ENCODE measurements at regions not wholly inside any gene's neighbourhood (a gene's known extent, or its start where the extent isn't known, plus 50 kb on each side); places are given as distances from the start of the nearest gene placed in this dataset.

DNA sequence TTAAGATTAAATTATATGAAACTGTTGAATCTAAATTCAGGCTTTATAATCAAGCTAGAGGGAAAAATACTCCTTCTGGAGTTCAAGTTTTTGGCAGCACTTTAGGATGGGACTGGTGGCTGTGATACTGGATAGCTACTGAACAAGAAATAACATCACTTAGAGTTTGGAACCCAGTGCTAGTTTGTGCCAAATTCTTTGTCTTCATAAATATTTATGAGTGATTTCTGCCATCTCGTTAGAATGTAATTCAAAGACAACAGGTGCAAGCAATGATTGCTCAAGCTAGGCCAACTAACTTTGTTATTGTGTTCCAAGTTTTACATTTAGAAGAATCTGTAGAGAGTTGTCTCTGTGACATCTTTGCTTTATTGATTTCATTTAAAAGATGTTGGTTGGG, 417.9 kb downstream of the FAT4 start:
- POLR2A ChIA-PET: no interaction called here
- intact Hi-C loops (cut with micrococcal nuclease; ENCODE audit: unreplicated experiment) (no loop called here), in situ Hi-C loops (cut with HindIII; ENCODE audit: extremely low pct_ligation_motif_present, low pct_unique_long_range_greater_than_20kb) (no loop called here)
- no peaks in the 10 kb centered on the region for H3K9me3 ChIP-seq (ENCODE audit: low read length)
- no peak overlapping the region for H3K4me3 ChIP-seq (replicated peaks in 1 of 3; ENCODE audit: insufficient read depth in 1 of 3, low read depth in 2 of 3, low read length in 3 of 3)
- no peak overlapping the region for H2AFZ ChIP-seq (ENCODE audit: low read length)
- H3K27me3 ChIP-seq (ENCODE audit: control insufficient read depth in 1 of 2, insufficient read depth in 2 of 2, low read length in 2 of 2): no peaks in the 10 kb centered on the region
- H3K79me2 ChIP-seq (ENCODE audit: insufficient read depth, low read length): no peaks in the 10 kb centered on the region
- CTCF ChIA-PET (ENCODE audit: low intra/inter-chr PET ratio, low total read pairs): no interaction called here
- 0% methylated on average over 1 of the region's 1 CpG for WGBS (ENCODE audit: low lambda C conversion rate)
- no peak overlapping the region for H3K27ac ChIP-seq (ENCODE audit: extremely low read length, insufficient read depth, low read length)
- H3K4me2 ChIP-seq (ENCODE audit: low read depth, low read length): no peak overlapping the region
- FAIRE-seq (no peak), ATAC-seq (no peak), DNase-seq (ENCODE audit: low spot score) (no peak)
- H4K20me1 ChIP-seq (ENCODE audit: insufficient read depth, low read length): no peaks in the 10 kb centered on the region
- TF ChIP-seq FOXA3 (CRISPR knock-in tag; IDR thresholded peaks at IDR 0.05) (no peak), NBN (conservative IDR thresholded peaks at IDR 0.05) (no peak), ARID2 (CRISPR knock-in tag; IDR thresholded peaks at IDR 0.05; ENCODE audit: borderline replicate concordance) (no peak), ZBTB7B (CRISPR knock-in tag; IDR thresholded peaks at IDR 0.05) (no peak), CEBPB (IDR thresholded peaks at IDR 0.05; ENCODE audit: borderline replicate concordance, low read depth, low read length) (no peak), ZNF232 (CRISPR knock-in tag; IDR thresholded peaks at IDR 0.05; ENCODE audit: borderline replicate concordance) (no peak), ZNF230 (CRISPR knock-in tag; IDR thresholded peaks at IDR 0.05) (no peak), DNMT3B (CRISPR knock-in tag; conservative IDR thresholded peaks at IDR 0.05) (no peak), JUN (CRISPR knock-in tag; IDR thresholded peaks at IDR 0.05) (no peak), RELA (CRISPR knock-in tag; IDR thresholded peaks at IDR 0.05) (no peak), ZNF431 (CRISPR knock-in tag; IDR thresholded peaks at IDR 0.05; ENCODE audit: borderline replicate concordance, low read depth) (no peak), ELF4 (CRISPR knock-in tag; IDR thresholded peaks at IDR 0.05; ENCODE audit: borderline replicate concordance) (no peak), ZFP82 (CRISPR knock-in tag; IDR thresholded peaks at IDR 0.05; ENCODE audit: borderline replicate concordance) (no peak)
- TF ChIP-seq, protein P1, sequence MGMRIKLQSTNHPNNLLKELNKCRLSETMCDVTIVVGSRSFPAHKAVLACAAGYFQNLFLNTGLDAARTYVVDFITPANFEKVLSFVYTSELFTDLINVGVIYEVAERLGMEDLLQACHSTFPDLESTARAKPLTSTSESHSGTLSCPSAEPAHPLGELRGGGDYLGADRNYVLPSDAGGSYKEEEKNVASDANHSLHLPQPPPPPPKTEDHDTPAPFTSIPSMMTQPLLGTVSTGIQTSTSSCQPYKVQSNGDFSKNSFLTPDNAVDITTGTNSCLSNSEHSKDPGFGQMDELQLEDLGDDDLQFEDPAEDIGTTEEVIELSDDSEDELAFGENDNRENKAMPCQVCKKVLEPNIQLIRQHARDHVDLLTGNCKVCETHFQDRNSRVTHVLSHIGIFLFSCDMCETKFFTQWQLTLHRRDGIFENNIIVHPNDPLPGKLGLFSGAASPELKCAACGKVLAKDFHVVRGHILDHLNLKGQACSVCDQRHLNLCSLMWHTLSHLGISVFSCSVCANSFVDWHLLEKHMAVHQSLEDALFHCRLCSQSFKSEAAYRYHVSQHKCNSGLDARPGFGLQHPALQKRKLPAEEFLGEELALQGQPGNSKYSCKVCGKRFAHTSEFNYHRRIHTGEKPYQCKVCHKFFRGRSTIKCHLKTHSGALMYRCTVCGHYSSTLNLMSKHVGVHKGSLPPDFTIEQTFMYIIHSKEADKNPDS (CRISPR knock-in tag; IDR thresholded peaks at IDR 0.05): no peak
- TF ChIP-seq, protein P2, sequence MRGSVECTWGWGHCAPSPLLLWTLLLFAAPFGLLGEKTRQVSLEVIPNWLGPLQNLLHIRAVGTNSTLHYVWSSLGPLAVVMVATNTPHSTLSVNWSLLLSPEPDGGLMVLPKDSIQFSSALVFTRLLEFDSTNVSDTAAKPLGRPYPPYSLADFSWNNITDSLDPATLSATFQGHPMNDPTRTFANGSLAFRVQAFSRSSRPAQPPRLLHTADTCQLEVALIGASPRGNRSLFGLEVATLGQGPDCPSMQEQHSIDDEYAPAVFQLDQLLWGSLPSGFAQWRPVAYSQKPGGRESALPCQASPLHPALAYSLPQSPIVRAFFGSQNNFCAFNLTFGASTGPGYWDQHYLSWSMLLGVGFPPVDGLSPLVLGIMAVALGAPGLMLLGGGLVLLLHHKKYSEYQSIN (CRISPR knock-in tag; IDR thresholded peaks at IDR 0.05; ENCODE audit: borderline replicate concordance): no peak
- TF ChIP-seq, protein P3, sequence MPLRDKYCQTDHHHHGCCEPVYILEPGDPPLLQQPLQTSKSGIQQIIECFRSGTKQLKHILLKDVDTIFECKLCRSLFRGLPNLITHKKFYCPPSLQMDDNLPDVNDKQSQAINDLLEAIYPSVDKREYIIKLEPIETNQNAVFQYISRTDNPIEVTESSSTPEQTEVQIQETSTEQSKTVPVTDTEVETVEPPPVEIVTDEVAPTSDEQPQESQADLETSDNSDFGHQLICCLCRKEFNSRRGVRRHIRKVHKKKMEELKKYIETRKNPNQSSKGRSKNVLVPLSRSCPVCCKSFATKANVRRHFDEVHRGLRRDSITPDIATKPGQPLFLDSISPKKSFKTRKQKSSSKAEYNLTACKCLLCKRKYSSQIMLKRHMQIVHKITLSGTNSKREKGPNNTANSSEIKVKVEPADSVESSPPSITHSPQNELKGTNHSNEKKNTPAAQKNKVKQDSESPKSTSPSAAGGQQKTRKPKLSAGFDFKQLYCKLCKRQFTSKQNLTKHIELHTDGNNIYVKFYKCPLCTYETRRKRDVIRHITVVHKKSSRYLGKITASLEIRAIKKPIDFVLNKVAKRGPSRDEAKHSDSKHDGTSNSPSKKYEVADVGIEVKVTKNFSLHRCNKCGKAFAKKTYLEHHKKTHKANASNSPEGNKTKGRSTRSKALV (CRISPR knock-in tag; IDR thresholded peaks at IDR 0.05): no peak
- TF ChIP-seq, protein P4, sequence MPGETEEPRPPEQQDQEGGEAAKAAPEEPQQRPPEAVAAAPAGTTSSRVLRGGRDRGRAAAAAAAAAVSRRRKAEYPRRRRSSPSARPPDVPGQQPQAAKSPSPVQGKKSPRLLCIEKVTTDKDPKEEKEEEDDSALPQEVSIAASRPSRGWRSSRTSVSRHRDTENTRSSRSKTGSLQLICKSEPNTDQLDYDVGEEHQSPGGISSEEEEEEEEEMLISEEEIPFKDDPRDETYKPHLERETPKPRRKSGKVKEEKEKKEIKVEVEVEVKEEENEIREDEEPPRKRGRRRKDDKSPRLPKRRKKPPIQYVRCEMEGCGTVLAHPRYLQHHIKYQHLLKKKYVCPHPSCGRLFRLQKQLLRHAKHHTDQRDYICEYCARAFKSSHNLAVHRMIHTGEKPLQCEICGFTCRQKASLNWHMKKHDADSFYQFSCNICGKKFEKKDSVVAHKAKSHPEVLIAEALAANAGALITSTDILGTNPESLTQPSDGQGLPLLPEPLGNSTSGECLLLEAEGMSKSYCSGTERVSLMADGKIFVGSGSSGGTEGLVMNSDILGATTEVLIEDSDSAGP (CRISPR knock-in tag; IDR thresholded peaks at IDR 0.05; ENCODE audit: borderline replicate concordance): no peak
- TF ChIP-seq, protein P5, sequence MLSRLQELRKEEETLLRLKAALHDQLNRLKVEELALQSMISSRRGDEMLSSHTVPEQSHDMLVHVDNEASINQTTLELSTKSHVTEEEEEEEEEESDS (CRISPR knock-in tag; IDR thresholded peaks at IDR 0.05; ENCODE audit: borderline replicate concordance): no peak
- TF ChIP-seq, protein P6, sequence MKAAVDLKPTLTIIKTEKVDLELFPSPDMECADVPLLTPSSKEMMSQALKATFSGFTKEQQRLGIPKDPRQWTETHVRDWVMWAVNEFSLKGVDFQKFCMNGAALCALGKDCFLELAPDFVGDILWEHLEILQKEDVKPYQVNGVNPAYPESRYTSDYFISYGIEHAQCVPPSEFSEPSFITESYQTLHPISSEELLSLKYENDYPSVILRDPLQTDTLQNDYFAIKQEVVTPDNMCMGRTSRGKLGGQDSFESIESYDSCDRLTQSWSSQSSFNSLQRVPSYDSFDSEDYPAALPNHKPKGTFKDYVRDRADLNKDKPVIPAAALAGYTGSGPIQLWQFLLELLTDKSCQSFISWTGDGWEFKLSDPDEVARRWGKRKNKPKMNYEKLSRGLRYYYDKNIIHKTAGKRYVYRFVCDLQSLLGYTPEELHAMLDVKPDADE (CRISPR knock-in tag; IDR thresholded peaks at IDR 0.05): no peak
- H3K9ac ChIP-seq (ENCODE audit: insufficient read depth, low read depth, low read length): no peak overlapping the region
- BruUV-seq (replicated peaks): no TSS peak
- no peaks in the 10 kb centered on the region for H3K36me3 ChIP-seq (replicated peaks in 1 of 2; ENCODE audit: control insufficient read depth in 1 of 2, insufficient read depth in 2 of 2, low read length in 2 of 2)
- peaks cover 19% of the 10 kb centered on the region for H3K4me1 ChIP-seq (ENCODE audit: insufficient read depth, low read length)
